Choroid plexus epithelial cell (primary cell): ENCODE measurements at regions not wholly inside any gene's neighbourhood (a gene's known extent, or its start where the extent isn't known, plus 50 kb on each side); places are given as distances from the start of the nearest gene placed in this dataset.

Experiments
- DNase-seq: peaks from one replicate; pipeline ENCODE4 v3.0.0-alpha.2; 2010; ENCODE audit warnings: low read depth
- H3K4me3 ChIP-seq: 2 replicates; pipeline ENCODE4 v1.5.1; 2011; ENCODE audit warnings: low read depth, mild to moderate bottlenecking, control low read depth, low read length, moderate library complexity
- TF ChIP-seq, protein P1 (sequence below): conservative IDR thresholded peaks from 2 replicates; pipeline ENCODE4 v1.5.1; 2011; ENCODE audit warnings: low read depth, mild to moderate bottlenecking, control low read depth, inconsistent platforms, low read length, moderate library complexity

DNA sequence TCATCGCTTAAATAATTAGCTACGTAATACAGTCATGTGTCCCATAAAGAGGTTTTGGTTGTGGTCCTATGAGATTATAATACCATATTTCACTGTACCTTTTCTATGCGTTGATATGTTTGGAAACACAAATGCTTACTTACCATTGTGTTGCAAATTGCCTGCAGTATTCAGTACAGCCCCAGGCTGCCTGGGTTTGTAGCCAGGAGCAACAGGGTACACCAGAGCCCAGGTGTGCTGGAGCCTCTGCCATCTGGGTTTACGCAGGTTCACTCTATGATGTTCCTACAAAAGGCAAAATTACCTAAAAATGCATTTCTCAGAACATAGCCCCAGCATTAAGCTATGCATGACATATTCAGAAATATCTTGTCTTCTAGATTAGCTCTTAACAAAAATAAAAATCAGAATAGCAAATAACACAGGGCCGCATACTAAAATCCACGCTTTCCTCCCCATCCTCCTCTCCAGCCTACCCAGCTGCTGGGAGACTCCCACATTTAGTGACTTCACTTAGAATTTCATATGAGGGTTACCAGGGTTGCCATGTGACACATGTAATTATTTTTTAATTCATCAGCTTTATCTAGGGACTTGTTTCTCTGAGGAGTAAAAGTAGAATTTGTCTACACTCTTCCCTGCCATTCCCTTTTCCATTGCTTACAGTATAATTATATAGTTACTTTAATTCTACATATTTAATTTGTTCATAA, 559.0 kb upstream of the ADARB2 start:
- no peak overlapping the region for H3K4me3 ChIP-seq
- TF ChIP-seq, protein P1, sequence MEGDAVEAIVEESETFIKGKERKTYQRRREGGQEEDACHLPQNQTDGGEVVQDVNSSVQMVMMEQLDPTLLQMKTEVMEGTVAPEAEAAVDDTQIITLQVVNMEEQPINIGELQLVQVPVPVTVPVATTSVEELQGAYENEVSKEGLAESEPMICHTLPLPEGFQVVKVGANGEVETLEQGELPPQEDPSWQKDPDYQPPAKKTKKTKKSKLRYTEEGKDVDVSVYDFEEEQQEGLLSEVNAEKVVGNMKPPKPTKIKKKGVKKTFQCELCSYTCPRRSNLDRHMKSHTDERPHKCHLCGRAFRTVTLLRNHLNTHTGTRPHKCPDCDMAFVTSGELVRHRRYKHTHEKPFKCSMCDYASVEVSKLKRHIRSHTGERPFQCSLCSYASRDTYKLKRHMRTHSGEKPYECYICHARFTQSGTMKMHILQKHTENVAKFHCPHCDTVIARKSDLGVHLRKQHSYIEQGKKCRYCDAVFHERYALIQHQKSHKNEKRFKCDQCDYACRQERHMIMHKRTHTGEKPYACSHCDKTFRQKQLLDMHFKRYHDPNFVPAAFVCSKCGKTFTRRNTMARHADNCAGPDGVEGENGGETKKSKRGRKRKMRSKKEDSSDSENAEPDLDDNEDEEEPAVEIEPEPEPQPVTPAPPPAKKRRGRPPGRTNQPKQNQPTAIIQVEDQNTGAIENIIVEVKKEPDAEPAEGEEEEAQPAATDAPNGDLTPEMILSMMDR, result no peak
- no peak for DNase-seq

DNA sequence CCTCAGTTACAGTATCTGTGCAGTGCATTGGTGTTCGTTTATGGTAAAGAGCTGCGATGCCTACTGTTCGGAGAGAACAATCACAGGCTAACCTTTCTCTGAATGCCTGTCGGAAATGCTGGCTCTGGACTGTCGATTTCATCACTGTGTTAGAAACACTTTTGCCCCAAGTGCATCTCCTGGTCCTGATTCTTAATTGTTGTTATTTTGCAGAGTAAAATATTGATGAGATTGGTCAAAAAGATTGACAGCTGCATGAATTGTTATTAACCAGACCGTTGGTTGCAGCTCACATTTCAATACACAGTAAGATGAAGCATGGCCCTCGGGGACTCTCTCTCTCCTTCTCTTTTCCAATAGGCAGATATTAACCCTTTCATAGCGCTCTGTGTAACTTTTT, 557.4 kb upstream of the ADARB2 start:
- DNase-seq, result no peak
- TF ChIP-seq, protein P1, result no peak
- no peak overlapping the region for H3K4me3 ChIP-seq

DNA sequence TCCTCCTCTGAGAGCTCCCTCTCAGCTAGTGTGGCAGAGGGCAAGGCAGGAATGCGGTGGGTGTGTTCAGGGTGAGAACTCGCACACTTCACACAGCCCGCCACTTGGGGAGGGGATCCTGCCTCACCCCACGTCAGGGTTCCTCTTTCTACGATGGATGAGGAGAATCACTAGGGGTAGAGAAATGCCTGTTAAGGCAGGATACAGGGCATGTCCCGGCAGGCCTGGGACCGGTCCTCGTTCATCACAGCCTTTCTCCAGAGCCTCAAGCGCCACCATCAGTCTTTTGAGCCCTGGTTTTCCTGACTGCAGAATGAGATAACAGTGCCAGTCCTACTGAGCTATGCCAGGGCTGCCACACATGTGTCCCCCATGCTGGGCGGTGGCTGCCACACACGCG, 546.7 kb upstream of the ADARB2 start:
- no peak for DNase-seq
- TF ChIP-seq, protein P1, result no peak
- H3K4me3 ChIP-seq, result no peak overlapping the region

DNA sequence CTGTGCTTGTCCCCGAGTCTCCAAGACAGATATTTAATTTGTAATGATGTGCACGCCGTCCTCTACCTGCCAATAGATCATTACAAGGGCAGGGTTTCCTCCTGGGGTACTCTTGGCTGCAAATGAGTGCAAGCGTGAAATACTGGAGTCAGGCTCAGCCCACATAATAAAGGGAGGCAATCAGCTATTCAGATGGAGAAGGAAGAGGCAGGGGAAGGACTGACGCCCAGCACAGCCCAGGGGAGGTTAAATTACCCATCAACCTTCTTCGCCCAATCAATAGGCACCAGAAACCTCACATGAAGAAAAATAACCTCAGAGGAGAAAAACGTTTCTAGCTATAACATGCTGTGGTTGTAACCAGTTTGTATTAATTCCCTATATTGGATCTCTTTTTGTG, 544.9 kb upstream of the ADARB2 start:
- H3K4me3 ChIP-seq, result no peak overlapping the region
- DNase-seq, result no peak
- TF ChIP-seq, protein P1, result no peak

DNA sequence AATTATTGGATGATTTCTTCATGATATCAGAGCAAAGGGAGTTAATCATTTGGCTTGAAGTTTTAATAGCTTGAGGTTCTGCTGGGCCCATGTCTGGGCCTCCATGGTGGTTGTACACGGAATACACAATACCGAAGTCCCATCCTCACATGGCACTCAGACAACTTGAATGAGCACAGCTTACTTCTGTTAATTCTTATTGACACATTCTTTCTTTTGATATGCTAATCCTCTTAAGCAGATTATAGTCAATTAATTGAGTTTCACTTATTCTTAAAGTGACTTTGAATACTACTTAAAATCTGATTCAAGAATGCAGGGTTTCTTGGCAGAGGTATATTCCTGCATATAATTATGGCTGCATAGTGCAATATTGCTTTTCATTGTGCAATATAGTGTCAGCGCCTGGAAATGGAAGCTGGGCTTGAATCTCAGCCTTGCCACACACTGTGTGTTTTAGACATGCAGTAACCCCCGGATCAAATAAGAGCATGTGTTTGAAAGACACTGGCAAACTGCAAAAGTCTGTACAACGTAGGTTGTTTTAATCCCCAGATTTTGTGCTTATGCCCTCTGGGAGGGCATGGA, 543.5 kb upstream of the ADARB2 start:
- H3K4me3 ChIP-seq, result no peak overlapping the region
- DNase-seq, result no peak
- TF ChIP-seq, protein P1, result no peak

DNA sequence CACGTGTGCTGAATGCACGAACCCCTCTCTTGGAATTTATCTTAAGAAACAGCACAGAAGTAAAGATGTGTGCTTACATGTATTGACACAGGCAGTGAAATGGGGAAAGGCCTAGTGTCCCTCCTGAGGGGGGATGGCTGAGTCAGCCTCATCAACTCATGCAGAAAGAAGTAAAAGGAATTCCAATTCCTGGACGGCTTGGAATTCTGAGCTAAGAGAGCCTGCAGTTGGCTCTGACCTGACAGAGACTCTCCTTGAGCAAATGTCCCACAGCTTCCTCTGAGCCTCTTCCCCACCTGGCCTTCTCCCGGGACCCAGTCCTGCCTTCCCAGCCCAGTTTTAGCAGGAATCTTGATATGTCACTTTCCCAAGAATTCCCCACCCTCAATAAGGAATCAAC, 542.4 kb upstream of the ADARB2 start:
- TF ChIP-seq, protein P1, result no peak
- H3K4me3 ChIP-seq, result no peak overlapping the region
- DNase-seq, result no peak

DNA sequence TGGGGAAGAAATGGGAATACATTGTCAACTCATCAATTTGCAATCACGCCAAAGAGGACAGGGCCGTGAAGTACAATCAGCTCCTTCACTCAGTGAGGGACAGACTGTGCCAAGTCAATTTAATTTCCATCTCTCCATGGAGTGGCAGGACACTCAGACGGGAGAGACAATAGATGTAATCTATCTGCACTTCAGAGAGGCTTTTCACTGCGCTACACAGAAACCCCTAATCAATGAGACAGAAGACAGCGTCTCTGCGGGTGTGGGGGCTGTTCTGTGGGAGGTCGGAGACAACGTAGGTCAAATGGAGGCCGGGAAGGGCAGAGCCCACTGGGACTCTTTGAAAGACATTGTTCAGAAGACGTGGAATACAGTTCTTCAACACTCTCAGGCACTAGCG, 541.0 kb upstream of the ADARB2 start:
- DNase-seq, result no peak
- TF ChIP-seq, protein P1, result no peak
- no peak overlapping the region for H3K4me3 ChIP-seq
